Thyroid gland (tissue), 4 donors: ENCODE measurements at regions not wholly inside any gene's neighbourhood (a gene's known extent, or its start where the extent isn't known, plus 50 kb on each side); places are given as distances from the start of the nearest gene placed in this dataset.

Experiments used
- DNase-seq, 2 donors: peaks; one replicate each; pipeline ENCODE4 v3.0.0-alpha.2; 2019
- H3K27ac ChIP-seq, 3 donors: fragments of 200-600 bp; sonication (generic); 1 replicate in 2 of 3; 2 replicates in 1 of 3; pipeline ENCODE4 v1.5.1; 2016 to 2019; ENCODE audit warnings: mild to moderate bottlenecking in 1 of 3, moderate library complexity in 1 of 3
- H3K27me3 ChIP-seq: fragments of 200-600 bp; sonication (generic); one replicate; pipeline ENCODE4 v1.5.1; 2019
- H3K36me3 ChIP-seq, 2 donors: fragments of 200-600 bp; sonication (generic); one replicate each; pipeline ENCODE4 v1.5.1; 2016 to 2019
- H3K4me1 ChIP-seq, 2 donors: fragments of 200-600 bp; sonication (generic); one replicate each; pipeline ENCODE4 v1.5.1; 2017 to 2019
- H3K4me3 ChIP-seq, 3 donors: fragments of 200-600 bp; sonication (generic); replicated peaks in 1 of 3; 1 replicate in 2 of 3; 2 replicates in 1 of 3; pipeline ENCODE4 v1.5.1; 2016; ENCODE audit warnings: mild to moderate bottlenecking in 1 of 3
- H3K9me3 ChIP-seq: fragments of 200-600 bp; sonication (generic); one replicate; pipeline ENCODE4 v1.5.1; 2017
- POLR2A ChIP-seq, 2 donors: fragments of 450-650 bp; IDR thresholded peaks; one replicate each; pipeline ENCODE4 v1.6.1; 2017; ENCODE audit warnings: antibody characterized with exemption in 2 of 2, mild to moderate bottlenecking in 2 of 2, moderate library complexity in 1 of 2
- WGBS, 2 donors: methylation state at CpG; one replicate each; pipeline ENCODE4 v1.1.5; 2017; 5-methylcytosine and 5-hydroxymethylcytosine counted together
- intact Hi-C: fragments of 100-400 bp; cut with DNase I; formaldehyde crosslinking; loops from one replicate; pipeline ENCODE4 v1.15.1; 2023
- TF ChIP-seq, protein P1 (sequence below), 6 experiments: fragments of 200-600 bp in 3 of 6; fragments of 450-650 bp in 3 of 6; sonication (generic) in 3 of 6; IDR thresholded peaks; one replicate each; pipeline ENCODE4 v1.5.1; 2016 to 2019; ENCODE audit warnings: antibody characterized with exemption in 6 of 6, mild to moderate bottlenecking in 2 of 6, inconsistent platforms in 1 of 6, moderate library complexity in 1 of 6

DNA sequence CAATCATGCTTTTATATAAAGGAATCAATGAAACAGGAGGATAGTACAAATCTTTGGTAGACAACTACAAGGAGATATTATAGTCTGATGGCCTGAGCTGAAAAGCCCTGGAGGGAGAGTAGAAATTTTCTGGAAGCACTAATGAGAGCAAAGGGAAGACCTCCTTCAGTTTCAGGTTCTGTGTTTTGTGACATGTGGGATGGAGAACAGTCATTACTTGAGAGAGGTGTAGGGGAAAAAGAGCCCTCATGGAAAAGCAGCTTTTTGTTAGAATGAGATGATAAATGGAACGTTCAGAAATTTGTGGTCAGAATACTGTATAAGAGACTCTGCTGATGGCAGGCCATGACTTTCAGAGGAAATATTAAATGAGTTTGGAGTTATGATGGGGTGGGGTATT, 360.6 kb upstream of the MEF2C start:
- 71 to 89% methylated on average over 1 of the region's 1 CpG for WGBS, 2 donors
- TF ChIP-seq POLR2A (IDR thresholded peaks at IDR 0.05) = no peak
- TF ChIP-seq, protein P1, sequence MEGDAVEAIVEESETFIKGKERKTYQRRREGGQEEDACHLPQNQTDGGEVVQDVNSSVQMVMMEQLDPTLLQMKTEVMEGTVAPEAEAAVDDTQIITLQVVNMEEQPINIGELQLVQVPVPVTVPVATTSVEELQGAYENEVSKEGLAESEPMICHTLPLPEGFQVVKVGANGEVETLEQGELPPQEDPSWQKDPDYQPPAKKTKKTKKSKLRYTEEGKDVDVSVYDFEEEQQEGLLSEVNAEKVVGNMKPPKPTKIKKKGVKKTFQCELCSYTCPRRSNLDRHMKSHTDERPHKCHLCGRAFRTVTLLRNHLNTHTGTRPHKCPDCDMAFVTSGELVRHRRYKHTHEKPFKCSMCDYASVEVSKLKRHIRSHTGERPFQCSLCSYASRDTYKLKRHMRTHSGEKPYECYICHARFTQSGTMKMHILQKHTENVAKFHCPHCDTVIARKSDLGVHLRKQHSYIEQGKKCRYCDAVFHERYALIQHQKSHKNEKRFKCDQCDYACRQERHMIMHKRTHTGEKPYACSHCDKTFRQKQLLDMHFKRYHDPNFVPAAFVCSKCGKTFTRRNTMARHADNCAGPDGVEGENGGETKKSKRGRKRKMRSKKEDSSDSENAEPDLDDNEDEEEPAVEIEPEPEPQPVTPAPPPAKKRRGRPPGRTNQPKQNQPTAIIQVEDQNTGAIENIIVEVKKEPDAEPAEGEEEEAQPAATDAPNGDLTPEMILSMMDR (IDR thresholded peaks at IDR 0.05) = no peak
- DNase-seq = no peak
- no peak overlapping the region for H3K27ac ChIP-seq
- no peaks in the 10 kb centered on the region for H3K27me3 ChIP-seq
- no peaks in the 10 kb centered on the region for H3K36me3 ChIP-seq
- intact Hi-C loops = no loop called here
- H3K9me3 ChIP-seq = no peaks in the 10 kb centered on the region
- H3K4me1 ChIP-seq = no peaks in the 10 kb centered on the region
- no peak overlapping the region for H3K4me3 ChIP-seq

DNA sequence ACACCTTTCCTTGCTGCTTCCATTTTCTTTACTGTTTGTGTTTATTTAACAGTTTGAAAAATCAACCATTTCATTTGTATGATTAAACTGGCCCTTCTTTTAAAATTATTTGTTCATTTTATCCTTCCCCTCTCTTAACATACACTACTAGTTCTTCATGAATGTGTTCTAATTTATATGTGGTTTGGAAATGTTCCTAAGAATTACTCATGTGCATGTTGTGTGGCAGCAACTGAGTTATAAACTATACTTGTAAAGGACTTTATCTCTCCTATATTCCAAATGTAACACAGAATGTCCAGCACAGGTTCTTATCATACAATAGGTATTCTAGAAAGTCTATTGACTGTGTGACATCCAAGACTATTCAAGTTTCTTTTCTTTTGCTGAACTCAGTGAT, 358.2 kb upstream of the MEF2C start:
- DNase-seq = no peak
- Histone ChIP-seq H3K4me1 (no peaks in the 10 kb centered on the region), H3K27ac (no peak overlapping the region), H3K9me3 (no peaks in the 10 kb centered on the region), H3K27me3 (no peaks in the 10 kb centered on the region), H3K4me3 (no peak overlapping the region), H3K36me3 (no peaks in the 10 kb centered on the region)
- TF ChIP-seq, protein P1 (IDR thresholded peaks at IDR 0.05) = no peak
- no peak for TF ChIP-seq POLR2A (IDR thresholded peaks at IDR 0.05)
- intact Hi-C loops = no loop called here

DNA sequence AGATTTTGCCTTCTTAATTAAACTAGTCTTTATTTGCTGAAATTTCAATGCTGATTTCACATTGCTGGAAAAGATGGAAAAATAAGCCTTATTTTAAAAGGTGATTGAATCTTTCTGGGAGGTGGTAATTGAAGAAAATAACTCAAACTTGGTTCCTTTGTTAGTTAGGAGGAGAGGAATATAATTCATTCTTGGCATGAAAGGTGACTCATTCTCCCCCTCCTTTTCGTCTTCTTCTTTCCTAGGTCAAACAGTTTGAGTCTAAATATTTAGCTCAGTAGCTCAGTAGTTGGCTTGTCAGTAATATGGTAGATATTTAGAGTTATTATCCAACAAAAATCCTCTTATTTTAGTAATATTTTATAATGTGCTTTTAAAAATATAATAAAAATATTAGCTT, 353.9 kb upstream of the MEF2C start:
- intact Hi-C loops = no loop called here
- Histone ChIP-seq H3K36me3 (no peaks in the 10 kb centered on the region), H3K4me1 (no peaks in the 10 kb centered on the region), H3K4me3 (no peak overlapping the region), H3K27ac (no peak overlapping the region), H3K9me3 (no peaks in the 10 kb centered on the region), H3K27me3 (no peaks in the 10 kb centered on the region)
- DNase-seq = no peak
- TF ChIP-seq POLR2A (IDR thresholded peaks at IDR 0.05) = no peak
- TF ChIP-seq, protein P1 (IDR thresholded peaks at IDR 0.05) = no peak
- 90 to 92% methylated on average over 1 of the region's 1 CpG for WGBS, 2 donors

DNA sequence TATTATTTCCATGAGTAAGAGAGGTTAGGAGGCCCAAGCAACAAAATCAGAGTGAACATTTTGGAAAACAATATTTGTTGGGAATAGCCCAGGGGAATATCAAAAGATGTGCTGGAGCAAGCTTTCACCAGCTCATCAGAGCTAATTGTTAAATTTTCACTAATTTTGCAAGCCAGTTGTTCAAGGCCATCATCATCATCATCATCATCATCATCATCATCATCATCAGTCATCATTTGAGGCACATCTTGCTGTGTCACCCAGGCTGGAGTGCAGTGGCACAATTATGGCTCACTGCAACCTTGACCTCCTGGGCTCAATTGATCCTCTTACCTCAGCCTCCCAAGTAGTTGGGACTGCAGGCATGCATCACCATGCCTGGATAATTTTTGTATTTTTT, 350.5 kb upstream of the MEF2C start:
- no peak for DNase-seq

DNA sequence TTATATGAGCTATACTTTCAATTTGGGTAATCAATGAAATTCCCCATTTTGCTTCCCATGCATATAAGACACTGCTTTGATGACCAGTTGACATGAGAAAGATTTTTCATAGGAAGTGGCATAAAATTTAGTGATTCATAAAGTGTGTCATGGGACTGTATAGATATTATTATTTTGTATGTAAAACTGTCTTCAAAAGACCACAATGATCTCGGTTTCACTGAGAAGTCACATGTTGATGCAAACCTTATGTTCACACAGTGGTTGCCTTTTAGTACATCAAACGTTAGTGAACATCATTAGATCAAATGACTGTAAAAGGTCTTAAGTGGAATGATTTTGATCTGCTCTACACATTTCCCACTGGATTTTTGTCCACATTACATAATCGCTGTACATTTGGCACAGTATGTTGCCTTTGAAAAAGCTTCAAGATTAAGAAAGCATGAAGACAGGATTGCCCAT, 349.2 kb upstream of the MEF2C start:
- intact Hi-C loops = no loop called here
- Histone ChIP-seq H3K9me3 (no peaks in the 10 kb centered on the region), H3K27ac (no peak overlapping the region), H3K4me3 (no peak overlapping the region), H3K36me3 (no peaks in the 10 kb centered on the region), H3K4me1 (no peaks in the 10 kb centered on the region), H3K27me3 (no peaks in the 10 kb centered on the region)
- no peak for TF ChIP-seq POLR2A (IDR thresholded peaks at IDR 0.05)
- TF ChIP-seq, protein P1 (IDR thresholded peaks at IDR 0.05) = no peak
- no peak for DNase-seq
- 69 to 75% methylated on average over 3 of the region's 3 CpGs for WGBS, 2 donors

More for the DNA sequence above, 350.5 kb upstream of the MEF2C start:
- no peak overlapping the region for H3K4me3 ChIP-seq
- no peaks in the 10 kb centered on the region for H3K36me3 ChIP-seq
- no peaks in the 10 kb centered on the region for H3K9me3 ChIP-seq
- H3K27ac ChIP-seq = no peak overlapping the region
- intact Hi-C loops = no loop called here
- no peaks in the 10 kb centered on the region for H3K27me3 ChIP-seq
- no peaks in the 10 kb centered on the region for H3K4me1 ChIP-seq
- no peak for TF ChIP-seq POLR2A (IDR thresholded peaks at IDR 0.05)
- TF ChIP-seq, protein P1 (IDR thresholded peaks at IDR 0.05) = no peak
